Activated naive CD4-positive, alpha-beta T cell treated with anti-CD3 and anti-CD28 coated beads, Interleukin-2, amount 50 U/mL, for 24 hours (primary cell): ENCODE measurements at regions not wholly inside any gene's neighbourhood (a gene's known extent, or its start where the extent isn't known, plus 50 kb on each side); places are given as distances from the start of the nearest gene placed in this dataset.
"Not testable (repeated sequence)": the region's sequence is repeated elsewhere in the genome, so short reads cannot be mapped to it uniquely, and the experiment has no call there.

ENCODE experiments used
- H3K27ac Mint-ChIP-seq: one replicate; pipeline ENCODE4 v1.8.0; 2021; ENCODE audit warnings: mild to moderate bottlenecking, mixed read lengths
- H3K27me3 Mint-ChIP-seq: one replicate; pipeline ENCODE4 v1.8.0; 2021; ENCODE audit warnings: mixed read lengths
- H3K36me3 Mint-ChIP-seq: one replicate; pipeline ENCODE4 v1.8.0; 2021; ENCODE audit warnings: mixed read lengths
- H3K4me1 Mint-ChIP-seq: one replicate; pipeline ENCODE4 v1.8.0; 2021; ENCODE audit warnings: mixed read lengths
- H3K4me3 Mint-ChIP-seq: one replicate; pipeline ENCODE4 v1.8.0; 2021; ENCODE audit warnings: mild to moderate bottlenecking, mixed read lengths
- H3K9me3 Mint-ChIP-seq: one replicate; pipeline ENCODE4 v1.8.0; 2021; ENCODE audit warnings: mixed read lengths

- not testable (repeated sequence) for H3K27me3 Mint-ChIP-seq, H3K9me3 Mint-ChIP-seq, H3K4me3 Mint-ChIP-seq, H3K27ac Mint-ChIP-seq, H3K4me1 Mint-ChIP-seq, H3K36me3 Mint-ChIP-seq
Measured at GRCh38 chr4:71905594-71905993, 121.7 kb upstream of the GC start.

GRCh38 chr4:71906096-71906495 lies 122.2 kb upstream of the GC start:
- Mint-ChIP-seq H3K27me3 (no peaks in the 10 kb centered on the region), H3K9me3 (peaks cover 4% of the 10 kb centered on the region), H3K4me3 (no peak overlapping the region)

GRCh38 chr4:71907071-71907470 lies 123.2 kb upstream of the GC start:
- H3K36me3 Mint-ChIP-seq, result no peaks in the 10 kb centered on the region
- H3K4me1 Mint-ChIP-seq, result no peaks in the 10 kb centered on the region
- H3K27me3 Mint-ChIP-seq, result no peaks in the 10 kb centered on the region
- H3K9me3 Mint-ChIP-seq, result peaks cover 4% of the 10 kb centered on the region
- no peak overlapping the region for H3K27ac Mint-ChIP-seq
- no peak overlapping the region for H3K4me3 Mint-ChIP-seq

More at GRCh38 chr4:71906096-71906495, 122.2 kb upstream of the GC start:
- H3K27ac Mint-ChIP-seq, result no peak overlapping the region
- H3K36me3 Mint-ChIP-seq, result no peaks in the 10 kb centered on the region
- H3K4me1 Mint-ChIP-seq, result no peaks in the 10 kb centered on the region

- no peak overlapping the region for H3K27ac Mint-ChIP-seq
- no peaks in the 10 kb centered on the region for H3K36me3 Mint-ChIP-seq
- H3K27me3 Mint-ChIP-seq, result no peaks in the 10 kb centered on the region
- no peaks in the 10 kb centered on the region for H3K4me1 Mint-ChIP-seq
- no peak overlapping the region for H3K4me3 Mint-ChIP-seq
- H3K9me3 Mint-ChIP-seq, result peaks cover 7% of the 10 kb centered on the region
Measured at GRCh38 chr4:71907782-71908181, 123.9 kb upstream of the GC start.

GRCh38 chr4:71913275-71913674 lies 118.5 kb upstream of the NPFFR2 start:
- Mint-ChIP-seq H3K9me3 (peaks cover 3% of the 10 kb centered on the region), H3K27ac (no peak overlapping the region), H3K27me3 (no peaks in the 10 kb centered on the region), H3K4me1 (no peaks in the 10 kb centered on the region), H3K36me3 (no peaks in the 10 kb centered on the region), H3K4me3 (no peak overlapping the region)

GRCh38 chr4:71923070-71923469 lies 108.7 kb upstream of the NPFFR2 start:
- peaks cover 5% of the 10 kb centered on the region for H3K9me3 Mint-ChIP-seq

GRCh38 chr4:71930459-71930858 lies 101.3 kb upstream of the NPFFR2 start:
- Mint-ChIP-seq H3K27me3 (no peaks in the 10 kb centered on the region), H3K4me3 (no peak overlapping the region), H3K9me3 (no peaks in the 10 kb centered on the region), H3K4me1 (no peaks in the 10 kb centered on the region), H3K27ac (no peak overlapping the region), H3K36me3 (no peaks in the 10 kb centered on the region)

More at GRCh38 chr4:71923070-71923469, 108.7 kb upstream of the NPFFR2 start:
- Mint-ChIP-seq H3K27me3 (no peaks in the 10 kb centered on the region), H3K36me3 (no peaks in the 10 kb centered on the region), H3K4me3 (no peak overlapping the region), H3K4me1 (no peaks in the 10 kb centered on the region), H3K27ac (no peak overlapping the region)

- Mint-ChIP-seq H3K4me3 (no peak overlapping the region), H3K36me3 (no peaks in the 10 kb centered on the region), H3K27me3 (no peaks in the 10 kb centered on the region), H3K27ac (no peak overlapping the region), H3K9me3 (no peaks in the 10 kb centered on the region), H3K4me1 (no peaks in the 10 kb centered on the region)
Measured at GRCh38 chr4:71932941-71933340, 98.9 kb upstream of the NPFFR2 start.

- Mint-ChIP-seq H3K4me3 (no peak overlapping the region), H3K4me1 (no peaks in the 10 kb centered on the region), H3K27me3 (no peaks in the 10 kb centered on the region), H3K27ac (no peak overlapping the region), H3K36me3 (no peaks in the 10 kb centered on the region), H3K9me3 (peaks cover under 1% of the 10 kb centered on the region)
Measured at GRCh38 chr4:71938776-71939175, 93.0 kb upstream of the NPFFR2 start.

GRCh38 chr4:71941001-71941400 lies 90.8 kb upstream of the NPFFR2 start:
- Mint-ChIP-seq H3K9me3 (peaks cover 11% of the 10 kb centered on the region), H3K27me3 (no peaks in the 10 kb centered on the region), H3K36me3 (no peaks in the 10 kb centered on the region), H3K4me1 (no peaks in the 10 kb centered on the region), H3K27ac (no peak overlapping the region), H3K4me3 (no peak overlapping the region)

GRCh38 chr4:71944956-71945355 lies 86.8 kb upstream of the NPFFR2 start:
- H3K9me3 Mint-ChIP-seq, result peaks cover 22% of the 10 kb centered on the region
- no peak overlapping the region for H3K27ac Mint-ChIP-seq
- H3K4me3 Mint-ChIP-seq, result no peak overlapping the region
- no peaks in the 10 kb centered on the region for H3K36me3 Mint-ChIP-seq
- H3K27me3 Mint-ChIP-seq, result no peaks in the 10 kb centered on the region
- no peaks in the 10 kb centered on the region for H3K4me1 Mint-ChIP-seq

GRCh38 chr4:71945791-71946190 lies 86.0 kb upstream of the NPFFR2 start:
- H3K4me1 Mint-ChIP-seq, result no peaks in the 10 kb centered on the region
- H3K27ac Mint-ChIP-seq, result no peak overlapping the region
- peaks cover 22% of the 10 kb centered on the region for H3K9me3 Mint-ChIP-seq
- no peak overlapping the region for H3K4me3 Mint-ChIP-seq
- no peaks in the 10 kb centered on the region for H3K27me3 Mint-ChIP-seq
- no peaks in the 10 kb centered on the region for H3K36me3 Mint-ChIP-seq

- no peaks in the 10 kb centered on the region for H3K9me3 Mint-ChIP-seq
- H3K4me1 Mint-ChIP-seq, result no peaks in the 10 kb centered on the region
- H3K4me3 Mint-ChIP-seq, result no peak overlapping the region
- H3K36me3 Mint-ChIP-seq, result no peaks in the 10 kb centered on the region
- no peaks in the 10 kb centered on the region for H3K27me3 Mint-ChIP-seq
- H3K27ac Mint-ChIP-seq, result no peak overlapping the region
Measured at GRCh38 chr4:71958978-71959377, 72.8 kb upstream of the NPFFR2 start.

GRCh38 chr4:71962622-71963264 lies 69.1 kb upstream of the NPFFR2 start:
- Mint-ChIP-seq H3K27me3 (no peaks in the 10 kb centered on the region), H3K36me3 (no peaks in the 10 kb centered on the region), H3K9me3 (no peaks in the 10 kb centered on the region), H3K4me3 (no peak overlapping the region), H3K4me1 (no peaks in the 10 kb centered on the region), H3K27ac (no peak overlapping the region)

- Mint-ChIP-seq H3K4me3 (no peak overlapping the region), H3K9me3 (peaks cover 3% of the 10 kb centered on the region), H3K36me3 (no peaks in the 10 kb centered on the region), H3K27ac (no peak overlapping the region), H3K27me3 (no peaks in the 10 kb centered on the region), H3K4me1 (no peaks in the 10 kb centered on the region)
Measured at GRCh38 chr4:71974681-71975080, 57.1 kb upstream of the NPFFR2 start.

GRCh38 chr4:71976523-71976922 lies 55.3 kb upstream of the NPFFR2 start:
- no peaks in the 10 kb centered on the region for H3K4me1 Mint-ChIP-seq
- H3K27ac Mint-ChIP-seq, result no peak overlapping the region
- H3K4me3 Mint-ChIP-seq, result no peak overlapping the region

GRCh38 chr4:71978210-71978835 lies 53.5 kb upstream of the NPFFR2 start:
- no peaks in the 10 kb centered on the region for H3K4me1 Mint-ChIP-seq
- H3K27ac Mint-ChIP-seq, result no peak overlapping the region
- H3K27me3 Mint-ChIP-seq, result no peaks in the 10 kb centered on the region
- H3K4me3 Mint-ChIP-seq, result no peak overlapping the region
- peaks cover 3% of the 10 kb centered on the region for H3K9me3 Mint-ChIP-seq
- no peaks in the 10 kb centered on the region for H3K36me3 Mint-ChIP-seq

More at GRCh38 chr4:71976523-71976922, 55.3 kb upstream of the NPFFR2 start:
- Mint-ChIP-seq H3K9me3 (peaks cover 3% of the 10 kb centered on the region), H3K36me3 (no peaks in the 10 kb centered on the region), H3K27me3 (no peaks in the 10 kb centered on the region)
